B cell (primary cell): ENCODE measurements at regions not wholly inside any gene's neighbourhood (a gene's known extent, or its start where the extent isn't known, plus 50 kb on each side); places are given as distances from the start of the nearest gene placed in this dataset.

Experiments used
- ATAC-seq: fragments of 200-7000 bp; cut with Tn5 transposase; one replicate; pipeline ENCODE4 v1.10.0; 2021; ENCODE audit warnings: low read depth, mild to moderate bottlenecking, moderate number of reproducible peaks, moderate library complexity
- CTCF ChIA-PET: fragments of 350-600 bp; sonication (Branson Sonifier 250); formaldehyde crosslinking; loops from one replicate; lab custom pipeline; 2021; ENCODE audit warnings: antibody characterized with exemption, inconsistent platforms; lab: Charles Lee
- POLR2A ChIA-PET: fragments of 350-600 bp; sonication (Branson Sonifier 250); formaldehyde crosslinking; loops from one replicate; lab custom pipeline; 2021; ENCODE audit warnings: antibody characterized with exemption; lab: Charles Lee
- DNase-seq: peaks from one replicate; pipeline ENCODE4 v3.0.0; 2013
- H2AFZ ChIP-seq: 2 replicates; pipeline ENCODE4 v1.6.1; 2012; ENCODE audit warnings: mild to moderate bottlenecking, low read depth, low read length; ENCODE audit not compliant: insufficient read depth, poor library complexity, severe bottlenecking
- H3K27ac ChIP-seq, 2 donors: 1 replicate in 1 of 2; 2 replicates in 1 of 2; pipeline ENCODE4 v1.5.1; 2012 to 2013; ENCODE audit warnings: low read length in 2 of 2, mild to moderate bottlenecking in 2 of 2, moderate library complexity in 1 of 2
- H3K27me3 ChIP-seq, 4 experiments: fragments of 200-600 bp in 1 of 4; sonication (generic) in 1 of 4; replicated peaks in 1 of 4; 1 replicate in 2 of 4; 2 replicates in 2 of 4; pipeline versions ENCODE4 v1.6.1 to v1.7.0; 2013 to 2016; ENCODE audit warnings: low read length in 3 of 4, mild to moderate bottlenecking in 2 of 4, mixed read lengths in 1 of 4, moderate library complexity in 1 of 4; ENCODE audit not compliant: insufficient read depth in 4 of 4, control insufficient read depth in 3 of 4; ENCODE audit errors: control extremely low read depth in 1 of 4
- H3K36me3 ChIP-seq, 2 experiments: replicated peaks in 1 of 2; 1 replicate in 1 of 2; 2 replicates in 1 of 2; pipeline versions ENCODE4 v1.6.1 to v1.7.1; 2013; ENCODE audit warnings: low read length in 1 of 2; ENCODE audit not compliant: insufficient read depth in 2 of 2, control insufficient read depth in 1 of 2; ENCODE audit errors: control extremely low read depth in 1 of 2, extremely low read depth in 1 of 2
- H3K4me1 ChIP-seq, 2 donors: fragments of 200-600 bp in 1 of 2; sonication (generic) in 1 of 2; 1 replicate in 1 of 2; 2 replicates in 1 of 2; pipeline versions ENCODE4 v1.5.1 to v1.6.1; 2013 to 2017; ENCODE audit warnings: low read length in 2 of 2; ENCODE audit not compliant: control insufficient read depth in 2 of 2, insufficient read depth in 2 of 2
- H3K4me2 ChIP-seq: replicated peaks from 2 replicates; pipeline ENCODE3; 2012; ENCODE audit warnings: mild to moderate bottlenecking, low read depth, low read length; ENCODE audit not compliant: poor library complexity, severe bottlenecking
- H3K4me3 ChIP-seq, 5 experiments: fragments of 200-600 bp in 1 of 5; sonication (generic) in 1 of 5; 1 replicate in 3 of 5; 2 replicates in 2 of 5; pipeline versions ENCODE4 v1.5.1 to v1.7.0; 2011 to 2016; ENCODE audit warnings: low read length in 4 of 5, mild to moderate bottlenecking in 4 of 5, low read depth in 2 of 5, control low read depth in 1 of 5, moderate library complexity in 1 of 5; ENCODE audit not compliant: insufficient read depth in 1 of 5; ENCODE audit errors: control extremely low read depth in 1 of 5, extremely low read depth in 1 of 5
- H3K79me2 ChIP-seq: fragments of 200-600 bp; sonication (generic); one replicate; pipeline ENCODE4 v1.6.0; 2016; ENCODE audit warnings: low read length; ENCODE audit not compliant: control insufficient read depth, insufficient read depth
- H3K9ac ChIP-seq: fragments of 200-600 bp; sonication (generic); 2 replicates; pipeline ENCODE4 v1.6.1; 2017; ENCODE audit warnings: mild to moderate bottlenecking, low read length, moderate library complexity
- H3K9me3 ChIP-seq, 3 donors: one replicate each; pipeline versions ENCODE4 v1.6.1 to v1.7.1; 2013; ENCODE audit warnings: low read length in 2 of 3; ENCODE audit not compliant: control insufficient read depth in 2 of 3, insufficient read depth in 1 of 3; ENCODE audit errors: control extremely low read depth in 1 of 3
- H4K20me1 ChIP-seq: 2 replicates; pipeline ENCODE4 v1.6.0; 2012; ENCODE audit warnings: mild to moderate bottlenecking, low read length; ENCODE audit not compliant: insufficient read depth, control insufficient read depth, poor library complexity, severe bottlenecking
- H3K27ac Mint-ChIP-seq: one replicate; pipeline ENCODE4 v1.8.0; 2021; ENCODE audit warnings: mixed read lengths
- H3K27me3 Mint-ChIP-seq: one replicate; pipeline ENCODE4 v1.8.0; 2021; ENCODE audit warnings: mixed read lengths
- H3K4me1 Mint-ChIP-seq: one replicate; pipeline ENCODE4 v1.8.0; 2021; ENCODE audit warnings: mixed read lengths
- H3K4me3 Mint-ChIP-seq: one replicate; pipeline ENCODE4 v1.8.0; 2021; ENCODE audit warnings: mixed read lengths
- H3K9me3 Mint-ChIP-seq: one replicate; pipeline ENCODE4 v1.8.0; 2022; ENCODE audit warnings: mixed read lengths; ENCODE audit not compliant: insufficient read depth
- CTCF ChIP-seq: fragments of 200-600 bp; IDR thresholded peaks from one replicate; pipeline ENCODE4 v1.8.0; 2022; ENCODE audit warnings: antibody characterized with exemption, mild to moderate bottlenecking
- EZH2 ChIP-seq: IDR thresholded peaks from 2 replicates; pipeline ENCODE4 v1.6.1; 2012; ENCODE audit warnings: borderline replicate concordance, low read depth, mild to moderate bottlenecking, moderate library complexity, low read length; ENCODE audit not compliant: insufficient read depth, poor library complexity, severe bottlenecking
- WGBS: methylation state at CpG from one replicate; pipeline ENCODE4 v1.1.5; 2013; ENCODE audit warnings: missing lambda C conversion rate; ENCODE audit not compliant: insufficient coverage; 5-methylcytosine and 5-hydroxymethylcytosine counted together
- intact Hi-C: fragments of 100-400 bp; cut with micrococcal nuclease; formaldehyde crosslinking; loops from one replicate; pipeline ENCODE4 v1.10.0; 2022

- Histone ChIP-seq H2AFZ (no peak overlapping the region), H3K4me3 (no peak overlapping the region), H3K4me2 (no peak overlapping the region), H3K9ac (no peak overlapping the region), H3K4me1 (no peaks in the 10 kb centered on the region), H3K27ac (no peak overlapping the region), H4K20me1 (no peaks in the 10 kb centered on the region), H3K79me2 (no peaks in the 10 kb centered on the region), H3K27me3 (no peaks in the 10 kb centered on the region), H3K36me3 (no peaks in the 10 kb centered on the region), H3K9me3 (peaks cover 0 to 14% (median 3%) of the 10 kb centered on the region in 3 donors)
- H3K4me3 Mint-ChIP-seq: no peak overlapping the region
- H3K9me3 Mint-ChIP-seq: peaks cover 12% of the 10 kb centered on the region
- H3K4me1 Mint-ChIP-seq: no peaks in the 10 kb centered on the region
- ChIA-PET POLR2A (no interaction called here), CTCF (no interaction called here)
- intact Hi-C loops: no loop called here
- no peaks in the 10 kb centered on the region for H3K27me3 Mint-ChIP-seq
- no peak for TF ChIP-seq CTCF
- TF ChIP-seq EZH2: no peak
- DNase-seq: no peak
- ATAC-seq: no peak
- no peak overlapping the region for H3K27ac Mint-ChIP-seq
Observed at GRCh38 chr6:115706324-115706723, 354.4 kb downstream of the FRK start.

- CTCF ChIA-PET: no interaction called here
- TF ChIP-seq EZH2 (no peak), CTCF (no peak)
Observed at GRCh38 chr6:115704028-115704427, 356.7 kb downstream of the FRK start.

More at GRCh38 chr6:115704028-115704427, 356.7 kb downstream of the FRK start:
- no peak overlapping the region for H3K27ac ChIP-seq
- H3K36me3 ChIP-seq: no peaks in the 10 kb centered on the region
- peaks cover 0 to 14% (median 3%) of the 10 kb centered on the region in 3 donors for H3K9me3 ChIP-seq
- no peaks in the 10 kb centered on the region for H3K4me1 ChIP-seq
- no peak overlapping the region for H3K27ac Mint-ChIP-seq
- no peaks in the 10 kb centered on the region for H4K20me1 ChIP-seq
- H2AFZ ChIP-seq: no peak overlapping the region
- no peak overlapping the region for H3K4me3 Mint-ChIP-seq
- POLR2A ChIA-PET: no interaction called here
- H3K4me3 ChIP-seq: no peak overlapping the region
- no peaks in the 10 kb centered on the region for H3K27me3 Mint-ChIP-seq
- intact Hi-C loops: no loop called here
- peaks cover 12% of the 10 kb centered on the region for H3K9me3 Mint-ChIP-seq
- WGBS: 96% methylated on average over 2 of the region's 3 CpGs
- ATAC-seq: no peak
- H3K4me1 Mint-ChIP-seq: no peaks in the 10 kb centered on the region
- no peak overlapping the region for H3K4me2 ChIP-seq
- DNase-seq: no peak
- no peaks in the 10 kb centered on the region for H3K27me3 ChIP-seq
- H3K79me2 ChIP-seq: no peaks in the 10 kb centered on the region
- no peak overlapping the region for H3K9ac ChIP-seq
